ENCODE measurements at regions not wholly inside any gene's neighbourhood (a gene's known extent, or its start where the extent isn't known, plus 50 kb on each side); places are given as distances from the start of the nearest gene placed in this dataset.

GRCh38 chr15:53159458-53159857 lies 369.3 kb upstream of the ONECUT1 start:
- in situ Hi-C loops (cut with MboI) (no loop called here), intact Hi-C loops (cut with micrococcal nuclease) (no loop called here)
- ATAC-seq (no peak), DNase-seq (ENCODE audit: extremely low read depth in 1 of 4, low spot score in 3 of 4) (no peak), FAIRE-seq (no peak)
- Histone ChIP-seq H3K27ac (ENCODE audit: extremely low read depth, low read depth, low read length) (no peak overlapping the region), H3K4me3 (no peak overlapping the region), H3K9me3 (replicated peaks; ENCODE audit: control insufficient read depth, insufficient read depth, low read depth, low read length) (no peaks in the 10 kb centered on the region), H4K20me1 (replicated peaks; ENCODE audit: control insufficient read depth, insufficient read depth, low read length) (no peaks in the 10 kb centered on the region), H3K4me1 (replicated peaks in 1 of 2; ENCODE audit: control insufficient read depth in 2 of 2, insufficient read depth in 2 of 2, low read length in 2 of 2) (no peaks in the 10 kb centered on the region), H3K36me3 (ENCODE audit: control insufficient read depth, insufficient read depth, low read length) (no peaks in the 10 kb centered on the region), H3K9ac (ENCODE audit: insufficient read depth in 1 of 2, low read depth in 2 of 2, low read length in 2 of 2) (no peak overlapping the region), H3K27me3 (ENCODE audit: control insufficient read depth in 2 of 2, insufficient read depth in 2 of 2, low read length in 2 of 2) (no peaks in the 10 kb centered on the region), H3K4me2 (ENCODE audit: insufficient read depth, low read length) (no peak overlapping the region), H2AFZ (ENCODE audit: low read depth, low read length) (no peak overlapping the region), H3K9me1 (ENCODE audit: control insufficient read depth, insufficient read depth, low read length) (no peaks in the 10 kb centered on the region), H3K79me2 (ENCODE audit: control insufficient read depth, insufficient read depth, low read length) (no peaks in the 10 kb centered on the region)
- BruUV-seq (replicated peaks), result no TSS peak
- CTCF ChIA-PET (ENCODE audit: low intra/inter-chr PET ratio), result no interaction called here
- POLR2A ChIA-PET, result no interaction called here
- TF ChIP-seq ETV1 (tag; conservative IDR thresholded peaks at IDR 0.05; ENCODE audit: low read depth) (no peak), TEAD4 (IDR thresholded peaks at IDR 0.05; ENCODE audit: low read length) (no peak), TEAD4 (CRISPR knock-in tag; IDR thresholded peaks at IDR 0.05; ENCODE audit: borderline replicate concordance) (no peak), ZNF175 (CRISPR knock-in tag; IDR thresholded peaks at IDR 0.05; ENCODE audit: low read depth) (no peak), SLC30A9 (CRISPR knock-in tag; IDR thresholded peaks at IDR 0.05) (no peak), ZFP91 (CRISPR knock-in tag; IDR thresholded peaks at IDR 0.05) (no peak), ARNT (IDR thresholded peaks at IDR 0.05) (no peak), PKNOX1 (IDR thresholded peaks at IDR 0.05) (no peak), ZZZ3 (IDR thresholded peaks at IDR 0.05) (no peak), JUND (IDR thresholded peaks at IDR 0.05; ENCODE audit: borderline replicate concordance, low read depth, low read length) (no peak), JUND (tag; IDR thresholded peaks at IDR 0.05; ENCODE audit: borderline replicate concordance, low read depth, low read length) (no peak), THRA (IDR thresholded peaks at IDR 0.05) (no peak), BMI1 (IDR thresholded peaks at IDR 0.05; ENCODE audit: low read length) (no peak), USF1 (CRISPR knock-in tag; IDR thresholded peaks at IDR 0.05) (no peak)
